ENCODE measurements at regions not wholly inside any gene's neighbourhood (a gene's known extent, or its start where the extent isn't known, plus 50 kb on each side); places are given as distances from the start of the nearest gene placed in this dataset.

DNA sequence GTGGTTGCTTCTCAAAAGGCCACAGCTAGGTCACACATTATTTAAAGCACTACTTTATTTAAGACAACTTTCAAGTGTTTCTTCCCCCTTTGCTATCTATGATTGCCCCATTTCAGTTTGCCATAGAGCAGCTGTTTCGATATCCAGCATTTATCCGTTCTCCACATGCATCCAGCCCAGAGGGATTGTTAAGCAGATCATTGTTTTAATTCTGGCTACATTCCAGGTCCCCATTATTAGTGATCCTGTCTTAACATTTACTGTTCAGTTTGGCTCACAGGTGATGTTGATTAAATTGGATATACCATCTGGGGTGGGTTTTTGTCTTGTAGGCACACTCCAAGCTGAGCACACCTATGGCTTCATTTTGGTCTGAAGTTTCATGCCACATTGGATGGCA is 638.7 kb downstream of the ZEB2 start:
- Histone ChIP-seq H3K27me3 (ENCODE audit: insufficient read depth, low read length) (no peaks in the 10 kb centered on the region), H4K8ac (replicated peaks; ENCODE audit: insufficient read length, low read depth, low read length) (no peak overlapping the region), H3K56ac (ENCODE audit: insufficient read length, low read depth, low read length) (no peak overlapping the region), H3K4ac (ENCODE audit: low read depth, low read length) (no peak overlapping the region), H3K27ac (ENCODE audit: insufficient read length, low read depth, low read length) (no peak overlapping the region), H3K9me3 (ENCODE audit: control insufficient read depth, low read depth, low read length) (no peaks in the 10 kb centered on the region), H2BK20ac (ENCODE audit: low read depth, low read length, poor library complexity, severe bottlenecking) (no peak overlapping the region), H3K9ac (ENCODE audit: extremely low read depth, insufficient read length, low read length) (no peak overlapping the region), H4K20me1 (ENCODE audit: control insufficient read depth, insufficient read depth, insufficient read length) (no peaks in the 10 kb centered on the region), H2AK5ac (ENCODE audit: insufficient read length, low read length) (no peak overlapping the region), H3K4me1 (ENCODE audit: insufficient read depth, low read length) (no peaks in the 10 kb centered on the region; the same call in 1 of the 2 replicates), H2BK5ac (ENCODE audit: insufficient read length, low read length) (no peak overlapping the region), H3K14ac (ENCODE audit: insufficient read depth, low read length) (no peak overlapping the region), H3K18ac (ENCODE audit: insufficient read length, low read depth, low read length) (no peak overlapping the region), H3K79me2 (ENCODE audit: insufficient read depth, low read length) (no peaks in the 10 kb centered on the region), H3T11ph (ENCODE audit: low read length) (no peak overlapping the region), H4K91ac (ENCODE audit: insufficient read length, low read depth, low read length) (no peak overlapping the region), H2BK120ac (ENCODE audit: low read depth, low read length, poor library complexity, severe bottlenecking) (no peak overlapping the region), H3K79me1 (ENCODE audit: insufficient read depth, low read depth, low read length, poor library complexity, severe bottlenecking) (no peaks in the 10 kb centered on the region), H2AFZ (ENCODE audit: low read length) (no peak overlapping the region), H3K23ac (ENCODE audit: insufficient read length, low read depth, low read length) (no peak overlapping the region), H2BK12ac (ENCODE audit: insufficient read length, low read depth, low read length) (no peak overlapping the region), H3K4me2 (ENCODE audit: insufficient read depth, insufficient read length, low read length) (no peak overlapping the region), H4K5ac (ENCODE audit: insufficient read length, low read depth, low read length) (no peak overlapping the region), H2BK15ac (ENCODE audit: low read depth, low read length) (no peak overlapping the region), H3K23me2 (ENCODE audit: insufficient read length, low read depth, low read length, poor library complexity, severe bottlenecking) (no peaks in the 10 kb centered on the region)
- no CpG with 5 or more reads among the region's 2 CpGs for WGBS (ENCODE audit: extremely low coverage, insufficient read length, low lambda C conversion rate)
- TF ChIP-seq, protein P1, sequence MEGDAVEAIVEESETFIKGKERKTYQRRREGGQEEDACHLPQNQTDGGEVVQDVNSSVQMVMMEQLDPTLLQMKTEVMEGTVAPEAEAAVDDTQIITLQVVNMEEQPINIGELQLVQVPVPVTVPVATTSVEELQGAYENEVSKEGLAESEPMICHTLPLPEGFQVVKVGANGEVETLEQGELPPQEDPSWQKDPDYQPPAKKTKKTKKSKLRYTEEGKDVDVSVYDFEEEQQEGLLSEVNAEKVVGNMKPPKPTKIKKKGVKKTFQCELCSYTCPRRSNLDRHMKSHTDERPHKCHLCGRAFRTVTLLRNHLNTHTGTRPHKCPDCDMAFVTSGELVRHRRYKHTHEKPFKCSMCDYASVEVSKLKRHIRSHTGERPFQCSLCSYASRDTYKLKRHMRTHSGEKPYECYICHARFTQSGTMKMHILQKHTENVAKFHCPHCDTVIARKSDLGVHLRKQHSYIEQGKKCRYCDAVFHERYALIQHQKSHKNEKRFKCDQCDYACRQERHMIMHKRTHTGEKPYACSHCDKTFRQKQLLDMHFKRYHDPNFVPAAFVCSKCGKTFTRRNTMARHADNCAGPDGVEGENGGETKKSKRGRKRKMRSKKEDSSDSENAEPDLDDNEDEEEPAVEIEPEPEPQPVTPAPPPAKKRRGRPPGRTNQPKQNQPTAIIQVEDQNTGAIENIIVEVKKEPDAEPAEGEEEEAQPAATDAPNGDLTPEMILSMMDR (conservative IDR thresholded peaks at IDR 0.05), result no peak
- no peak overlapping the region for H3K4me3 Mint-ChIP-seq
- no peak for DNase-seq
- peaks cover 23% of the 10 kb centered on the region in 2 experiments for H3K4me1 Mint-ChIP-seq
- H3K9me3 Mint-ChIP-seq, result no peaks in the 10 kb centered on the region
- peaks cover 9% of the 10 kb centered on the region for H3K27me3 Mint-ChIP-seq (ENCODE audit: low read depth)
- H3K27ac Mint-ChIP-seq, result no peak overlapping the region
- H3K36me3 Mint-ChIP-seq (ENCODE audit: insufficient read depth in 1 of 3, low read depth in 3 of 3), result no peaks in the 10 kb centered on the region

Data from H9 (cell line).